Neural progenitor cell (in vitro differentiated cells): ENCODE measurements at regions not wholly inside any gene's neighbourhood (a gene's known extent, or its start where the extent isn't known, plus 50 kb on each side); places are given as distances from the start of the nearest gene placed in this dataset.
"Not testable (repeated sequence)": the region's sequence is repeated elsewhere in the genome, so short reads cannot be mapped to it uniquely, and the experiment has no call there.

ENCODE experiments used
- DNase-seq: peaks from one replicate; pipeline ENCODE4 v3.0.0-alpha.2; 2016; ENCODE audit warnings: low spot score
- H2AFZ ChIP-seq: fragments of 200-600 bp; sonication (generic); replicated peaks from 2 replicates; pipeline ENCODE4 v1.6.1; 2016; ENCODE audit warnings: antibody characterized with exemption
- H3F3A ChIP-seq: fragments of 200-600 bp; sonication (generic); 2 replicates; pipeline ENCODE4 v1.6.1; 2016; ENCODE audit warnings: antibody characterized with exemption, low read depth
- H3K27ac ChIP-seq: fragments of 200-600 bp; sonication (generic); 2 replicates; pipeline ENCODE4 v1.5.1; 2016; ENCODE audit warnings: mild to moderate bottlenecking
- H3K27me3 ChIP-seq: fragments of 200-600 bp; sonication (generic); 2 replicates; pipeline ENCODE4 v1.6.1; 2016; ENCODE audit warnings: mild to moderate bottlenecking, moderate library complexity
- H3K36me3 ChIP-seq: fragments of 200-600 bp; sonication (generic); 2 replicates; pipeline ENCODE4 v1.5.1; 2016
- H3K4me1 ChIP-seq: fragments of 200-600 bp; sonication (generic); 2 replicates; pipeline ENCODE4 v1.6.1; 2016; ENCODE audit warnings: mixed run types
- H3K4me2 ChIP-seq: fragments of 200-600 bp; sonication (generic); 2 replicates; pipeline ENCODE4 v1.6.1; 2016
- H3K4me3 ChIP-seq: fragments of 200-600 bp; sonication (generic); 2 replicates; pipeline ENCODE4 v1.5.1; 2016
- H3K79me2 ChIP-seq: fragments of 200-600 bp; sonication (generic); 2 replicates; pipeline ENCODE4 v1.6.1; 2016; ENCODE audit warnings: low read depth
- H3K9ac ChIP-seq: fragments of 200-600 bp; sonication (generic); 2 replicates; pipeline ENCODE4 v1.6.1; 2016
- H3K9me3 ChIP-seq: fragments of 200-600 bp; sonication (generic); 2 replicates; pipeline ENCODE4 v1.5.1; 2016; ENCODE audit warnings: low read depth
- H4K20me1 ChIP-seq: fragments of 200-600 bp; sonication (generic); 2 replicates; pipeline ENCODE4 v1.6.1; 2016; ENCODE audit warnings: low read depth
- H3K27ac Mint-ChIP-seq: 3 replicates; pipeline ENCODE4 v1.8.0; 2021; ENCODE audit warnings: mixed read lengths
- H3K27me3 Mint-ChIP-seq: 2 replicates; pipeline ENCODE4 v1.8.0; 2022; ENCODE audit warnings: low read depth, mild to moderate bottlenecking, inconsistent platforms, moderate library complexity, mixed read lengths; ENCODE audit not compliant: insufficient read depth
- H3K36me3 Mint-ChIP-seq: 3 replicates; pipeline ENCODE4 v1.8.0; 2021; ENCODE audit warnings: mixed read lengths
- H3K4me1 Mint-ChIP-seq: 3 replicates; pipeline ENCODE4 v1.8.0; 2021; ENCODE audit warnings: mixed read lengths
- H3K4me3 Mint-ChIP-seq: 3 replicates; pipeline ENCODE4 v1.8.0; 2021; ENCODE audit warnings: mild to moderate bottlenecking, moderate library complexity, mixed read lengths
- H3K9me3 Mint-ChIP-seq: 3 replicates; pipeline ENCODE4 v1.8.0; 2020; ENCODE audit warnings: mixed read lengths
- CTCF ChIP-seq: fragments of 200-600 bp; sonication (generic); IDR thresholded peaks from 2 replicates; pipeline ENCODE4 v1.5.1; 2017; ENCODE audit warnings: antibody characterized with exemption, mild to moderate bottlenecking
- EZH2 ChIP-seq: fragments of 200-600 bp; sonication (generic); IDR thresholded peaks from 2 replicates; pipeline ENCODE4 v1.6.1; 2017; ENCODE audit warnings: antibody characterized with exemption, mild to moderate bottlenecking, moderate library complexity
- EZH2phosphoT487 ChIP-seq: fragments of 200-600 bp; sonication (generic); IDR thresholded peaks from 2 replicates; pipeline ENCODE4 v1.6.1; 2017; ENCODE audit warnings: antibody characterized with exemption

- no peak for TF ChIP-seq CTCF
- TF ChIP-seq EZH2phosphoT487: no peak
- no peak for TF ChIP-seq EZH2
- H3K79me2 ChIP-seq: no peaks in the 10 kb centered on the region
- H3K4me2 ChIP-seq: no peak overlapping the region
- Mint-ChIP-seq H3K4me1 (no peaks in the 10 kb centered on the region), H3K9me3 (no peaks in the 10 kb centered on the region), H3K36me3 (no peaks in the 10 kb centered on the region), H3K27me3 (no peaks in the 10 kb centered on the region), H3K4me3 (no peak overlapping the region), H3K27ac (no peak overlapping the region)
- H3K9ac ChIP-seq: no peak overlapping the region
- H3F3A ChIP-seq: no peaks in the 10 kb centered on the region
- no peaks in the 10 kb centered on the region for H3K9me3 ChIP-seq
- no peaks in the 10 kb centered on the region for H3K4me1 ChIP-seq
- H3K27ac ChIP-seq: no peak overlapping the region
- H4K20me1 ChIP-seq: no peaks in the 10 kb centered on the region
- no peaks in the 10 kb centered on the region for H3K27me3 ChIP-seq
- no peak overlapping the region for H3K4me3 ChIP-seq
- H2AFZ ChIP-seq: no peak overlapping the region
- no peaks in the 10 kb centered on the region for H3K36me3 ChIP-seq
- no peak for DNase-seq
These were observed 105.5 kb upstream of the SLC38A2 start for GRCh38 chr12:46478123-46478522.

GRCh38 chr12:46477541-46477940 lies 105.0 kb upstream of the SLC38A2 start:
- TF ChIP-seq CTCF (no peak), EZH2phosphoT487 (no peak), EZH2 (no peak)
- no peaks in the 10 kb centered on the region for H3K4me1 Mint-ChIP-seq
- DNase-seq: no peak
- Histone ChIP-seq H3K4me3 (no peak overlapping the region), H3K9ac (no peak overlapping the region), H3K4me2 (no peak overlapping the region), H4K20me1 (no peaks in the 10 kb centered on the region), H2AFZ (no peak overlapping the region), H3K4me1 (no peaks in the 10 kb centered on the region), H3K27me3 (no peaks in the 10 kb centered on the region), H3K27ac (no peak overlapping the region), H3K79me2 (no peaks in the 10 kb centered on the region), H3K36me3 (no peaks in the 10 kb centered on the region), H3K9me3 (no peaks in the 10 kb centered on the region), H3F3A (no peaks in the 10 kb centered on the region)
- no peaks in the 10 kb centered on the region for H3K36me3 Mint-ChIP-seq
- no peaks in the 10 kb centered on the region for H3K9me3 Mint-ChIP-seq
- H3K27me3 Mint-ChIP-seq: no peaks in the 10 kb centered on the region
- H3K27ac Mint-ChIP-seq: no peak overlapping the region
- no peak overlapping the region for H3K4me3 Mint-ChIP-seq

- no peaks in the 10 kb centered on the region for H3K27me3 ChIP-seq
- no peak overlapping the region for H3K27ac ChIP-seq
- no peak for TF ChIP-seq EZH2phosphoT487
- no peak for TF ChIP-seq CTCF
- H3F3A ChIP-seq: no peaks in the 10 kb centered on the region
- no peaks in the 10 kb centered on the region for H4K20me1 ChIP-seq
- no peaks in the 10 kb centered on the region for H3K9me3 ChIP-seq
- H3K36me3 ChIP-seq: no peaks in the 10 kb centered on the region
- no peaks in the 10 kb centered on the region for H3K79me2 ChIP-seq
- no peak overlapping the region for H3K9ac ChIP-seq
- Mint-ChIP-seq H3K9me3 (no peaks in the 10 kb centered on the region), H3K36me3 (no peaks in the 10 kb centered on the region), H3K27me3 (no peaks in the 10 kb centered on the region), H3K27ac (no peak overlapping the region), H3K4me1 (no peaks in the 10 kb centered on the region), H3K4me3 (no peak overlapping the region)
- H2AFZ ChIP-seq: no peak overlapping the region
- DNase-seq: no peak
- H3K4me3 ChIP-seq: no peak overlapping the region
- H3K4me1 ChIP-seq: no peaks in the 10 kb centered on the region
- H3K4me2 ChIP-seq: no peak overlapping the region
These were observed 103.5 kb upstream of the SLC38A2 start for GRCh38 chr12:46475972-46476645.

- not testable (repeated sequence) for H3K36me3 ChIP-seq, H3K36me3 Mint-ChIP-seq, H4K20me1 ChIP-seq, H3K79me2 ChIP-seq, H3K27me3 Mint-ChIP-seq, H3F3A ChIP-seq, H3K4me2 ChIP-seq, DNase-seq, H3K27ac ChIP-seq, H3K27ac Mint-ChIP-seq, H3K9ac ChIP-seq, H3K4me1 ChIP-seq, H3K9me3 Mint-ChIP-seq, H3K9me3 ChIP-seq, H3K27me3 ChIP-seq, H2AFZ ChIP-seq, H3K4me3 Mint-ChIP-seq, H3K4me3 ChIP-seq, H3K4me1 Mint-ChIP-seq
These were observed 101.8 kb upstream of the SLC38A2 start for GRCh38 chr12:46474385-46474784.
